NCI-H460 (cell line): ENCODE measurements at regions not wholly inside any gene's neighbourhood (a gene's known extent, or its start where the extent isn't known, plus 50 kb on each side); places are given as distances from the start of the nearest gene placed in this dataset.
"Not testable (repeated sequence)": the region's sequence is repeated elsewhere in the genome, so short reads cannot be mapped to it uniquely, and the experiment has no call there.

Experiments used
- DNase-seq: peaks from one replicate; pipeline ENCODE4 v3.0.0-alpha.2; 2016; ENCODE audit warnings: low read depth; ENCODE audit errors: extremely low read depth

GRCh38 chrX:122246937-122247336, 937.1 kb upstream of the GRIA3 start:
- no peak for DNase-seq

DNA sequence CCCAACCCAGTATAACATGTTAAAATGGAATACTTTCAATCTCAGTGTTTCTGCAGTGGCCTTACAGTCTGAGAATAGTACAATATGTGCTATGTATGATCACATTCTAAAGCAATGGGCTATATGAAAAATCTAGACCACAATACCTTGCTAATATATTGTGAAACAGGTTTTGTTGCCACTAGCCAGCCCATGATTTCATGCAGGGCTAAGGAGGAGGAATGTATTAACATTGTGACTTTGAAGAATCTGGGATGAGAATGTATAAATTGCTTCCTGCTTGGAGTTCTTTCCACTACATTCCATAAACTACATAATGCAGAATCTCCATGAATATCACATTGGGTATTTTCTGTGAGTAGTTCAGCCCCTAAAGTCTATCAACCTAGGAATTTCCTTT, 935.4 kb upstream of the GRIA3 start:
- DNase-seq: no peak

DNA sequence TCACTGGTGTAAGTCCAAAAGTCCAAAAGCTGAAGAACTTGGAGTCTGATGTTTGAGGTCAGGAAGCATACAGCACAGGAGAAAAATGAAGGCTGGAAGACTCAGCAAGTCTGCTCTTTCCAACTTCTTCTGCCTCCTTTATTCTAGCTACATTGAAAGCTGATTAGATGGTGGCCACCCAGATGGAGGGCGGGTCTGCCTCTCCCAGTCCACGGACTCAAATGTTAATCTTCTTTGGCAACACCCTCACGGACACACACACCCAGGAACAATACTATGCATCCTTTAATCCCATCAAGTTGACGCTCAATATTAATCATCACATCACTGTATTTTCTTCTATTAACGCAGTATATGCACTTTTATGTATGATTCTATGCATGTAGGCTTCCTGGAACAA, 931.6 kb upstream of the GRIA3 start:
- DNase-seq: no peak

GRCh38 chrX:122268353-122268752, 915.7 kb upstream of the GRIA3 start:
- DNase-seq: no peak

DNA sequence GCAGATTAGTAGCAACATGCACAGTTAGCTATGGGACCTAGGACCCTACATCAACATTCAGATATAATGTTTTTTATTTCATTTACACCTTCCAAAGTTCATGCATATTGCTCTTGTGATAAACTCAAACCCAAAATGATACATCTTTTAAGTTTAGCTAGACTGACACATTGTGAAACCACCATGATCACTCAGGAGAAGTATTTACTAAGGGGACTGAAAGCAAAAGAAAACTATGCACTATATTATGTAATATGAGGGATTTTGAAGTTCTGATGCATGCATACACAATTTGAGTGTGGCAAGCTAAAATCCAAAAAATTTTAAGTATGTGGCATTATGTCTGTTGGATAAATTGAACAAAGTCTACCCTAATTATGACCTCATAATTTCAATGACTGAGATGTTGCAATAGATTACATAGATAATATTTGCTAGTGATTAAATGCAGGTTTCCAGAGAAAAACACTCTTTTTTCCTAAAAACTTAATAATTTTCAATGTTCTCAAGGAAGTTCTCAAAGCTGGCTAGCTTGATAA, 914.8 kb upstream of the GRIA3 start:
- no peak for DNase-seq

GRCh38 chrX:122270809-122271494, 913.1 kb upstream of the GRIA3 start:
- no peak for DNase-seq

- no peak for DNase-seq
Observed at GRCh38 chrX:122272011-122272410, 912.1 kb upstream of the GRIA3 start.

- no peak for DNase-seq
Observed at GRCh38 chrX:122279746-122280145, 904.3 kb upstream of the GRIA3 start.

DNA sequence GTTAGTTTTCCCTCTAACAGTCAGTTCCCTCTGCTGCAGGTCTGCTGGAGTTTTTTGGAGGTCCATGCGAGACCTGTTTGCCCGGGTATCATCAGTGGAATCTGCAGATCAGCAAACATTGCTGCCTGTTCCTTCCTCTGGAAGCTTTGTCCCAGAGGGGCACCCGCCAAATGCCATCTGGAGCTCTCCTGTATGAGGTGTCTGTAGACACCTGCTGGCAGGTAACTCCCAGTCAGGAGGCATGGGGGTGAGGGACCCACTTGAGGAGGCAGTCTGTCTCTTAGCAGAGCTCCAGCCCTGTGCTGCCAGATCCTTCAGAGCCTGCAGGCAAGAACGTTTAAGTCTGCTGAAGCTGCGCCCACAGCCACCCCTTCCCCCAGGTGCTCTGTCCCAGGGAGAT, 884.3 kb upstream of the GRIA3 start:
- DNase-seq: not testable (repeated sequence)

GRCh38 chrX:122301491-122301890, 882.6 kb upstream of the GRIA3 start:
- DNase-seq: no peak

- DNase-seq: no peak
Observed at GRCh38 chrX:122303761-122304160, 880.3 kb upstream of the GRIA3 start.

- no peak for DNase-seq
Observed at GRCh38 chrX:122344816-122345215, 839.3 kb upstream of the GRIA3 start.

- DNase-seq: no peak
Observed at GRCh38 chrX:122363112-122363795, 820.8 kb upstream of the GRIA3 start.

GRCh38 chrX:122375533-122375932, 808.5 kb upstream of the GRIA3 start:
- not testable (repeated sequence) for DNase-seq

- DNase-seq: no peak
Observed at GRCh38 chrX:122389005-122389404, 795.1 kb upstream of the GRIA3 start.

- no peak for DNase-seq
Observed at GRCh38 chrX:122418758-122419157, 765.3 kb upstream of the GRIA3 start.

DNA sequence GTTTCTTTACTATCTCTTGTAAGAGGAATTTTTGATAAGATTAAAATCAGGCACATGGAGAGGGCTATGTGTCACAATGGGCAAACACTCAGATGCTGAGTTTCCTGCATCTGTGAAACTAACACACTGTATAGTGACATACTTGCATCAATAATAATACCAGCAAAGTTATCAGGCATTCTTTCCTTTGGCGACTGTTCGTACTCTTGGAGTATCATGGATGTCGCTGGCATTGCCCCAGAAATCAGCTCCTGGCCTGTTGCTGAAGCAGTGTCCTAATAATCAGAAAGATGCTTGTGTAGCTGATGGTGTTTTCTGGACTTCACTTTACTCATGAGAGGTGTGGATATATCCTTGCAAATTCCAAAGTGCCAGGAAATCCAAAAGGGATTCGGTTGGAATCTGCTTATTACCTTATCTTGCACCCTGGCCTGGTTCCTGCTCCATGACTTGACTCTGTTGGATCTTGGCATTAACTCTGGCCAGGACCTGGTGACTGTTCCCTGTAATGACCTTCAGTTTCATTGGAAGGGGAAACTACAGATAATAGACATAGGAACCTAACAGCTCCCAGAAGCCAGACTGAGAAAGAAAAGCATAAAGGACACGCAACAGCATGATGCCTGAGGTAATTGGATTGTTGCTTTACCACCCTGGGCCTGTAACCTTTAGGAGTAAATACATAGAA, 762.5 kb upstream of the GRIA3 start:
- DNase-seq: no peak

- no peak for DNase-seq
Observed at GRCh38 chrX:122422547-122422946, 761.5 kb upstream of the GRIA3 start.

- no peak for DNase-seq
Observed at GRCh38 chrX:122434942-122435341, 749.1 kb upstream of the GRIA3 start.

DNA sequence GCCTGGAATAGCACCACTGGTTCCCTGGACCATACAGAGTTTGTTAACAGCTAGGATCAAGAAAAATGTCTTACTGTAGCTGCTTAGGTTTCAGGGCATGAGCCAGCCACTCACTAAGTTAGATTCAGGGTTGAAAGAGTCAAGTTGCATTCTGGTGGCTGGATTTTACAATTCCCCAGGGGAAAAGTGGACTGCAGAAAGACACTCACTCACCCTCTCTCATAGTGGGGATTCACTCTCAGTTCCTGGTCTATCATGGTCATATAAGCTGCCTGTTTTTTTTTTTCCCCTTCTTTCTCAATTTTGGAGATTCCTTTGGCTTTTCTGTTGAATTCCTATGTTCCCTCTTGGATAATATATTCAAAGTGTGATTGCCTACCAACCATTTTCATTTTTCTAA, 744.2 kb upstream of the GRIA3 start:
- no peak for DNase-seq

- DNase-seq: no peak
Observed at GRCh38 chrX:122440832-122441231, 743.2 kb upstream of the GRIA3 start.

DNA sequence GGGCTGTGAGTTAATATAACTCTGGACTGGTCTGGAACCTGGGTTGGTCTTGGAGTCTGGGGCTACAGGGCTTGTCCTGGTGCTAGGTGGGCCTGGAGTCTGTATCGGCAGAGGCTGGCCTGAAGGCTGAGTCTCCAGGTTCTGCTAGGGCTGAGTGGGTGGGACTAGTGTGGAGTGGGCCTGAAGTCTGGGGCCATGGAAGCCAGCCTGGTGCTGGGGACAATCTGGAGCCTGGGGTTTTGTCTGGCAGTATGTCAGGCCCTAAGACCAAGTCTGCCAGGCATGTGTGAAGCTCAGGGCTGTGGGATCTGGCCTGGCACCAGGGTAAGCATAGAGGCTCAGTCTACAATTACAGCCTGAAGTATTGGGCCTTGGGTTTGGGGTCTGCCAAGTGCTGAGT, 742.6 kb upstream of the GRIA3 start:
- DNase-seq: no peak
